Skeletal muscle satellite cell (primary cell): ENCODE measurements at regions not wholly inside any gene's neighbourhood (a gene's known extent, or its start where the extent isn't known, plus 50 kb on each side); places are given as distances from the start of the nearest gene placed in this dataset.

ENCODE experiments used
- H3K27me3 ChIP-seq: 2 replicates; pipeline ENCODE4 v1.7.0; 2013; ENCODE audit warnings: low read length; ENCODE audit not compliant: control insufficient read depth, insufficient read depth
- H3K36me3 ChIP-seq: 2 replicates; pipeline ENCODE4 v1.7.0; 2013; ENCODE audit warnings: mild to moderate bottlenecking, control low read depth, low read length; ENCODE audit not compliant: insufficient read depth
- H3K4me1 ChIP-seq: 2 replicates; pipeline ENCODE4 v1.7.0; 2013; ENCODE audit warnings: low read length; ENCODE audit not compliant: control insufficient read depth, insufficient read depth
- H3K4me2 ChIP-seq: 2 replicates; pipeline ENCODE4 v1.7.0; 2013; ENCODE audit warnings: mild to moderate bottlenecking, low read length
- H3K4me3 ChIP-seq: 2 replicates; pipeline ENCODE4 v1.7.0; 2013; ENCODE audit warnings: low read length
- H3K9ac ChIP-seq: 2 replicates; pipeline ENCODE4 v1.7.0; 2013; ENCODE audit warnings: mild to moderate bottlenecking, low read depth, low read length, moderate library complexity
- H3K9me3 ChIP-seq: replicated peaks from 2 replicates; pipeline ENCODE4 v1.7.0; 2013; ENCODE audit warnings: mild to moderate bottlenecking, control low read depth, low read length

GRCh38 chr3:167918686-167919085, 177.0 kb downstream of the GOLIM4 start:
- no peaks in the 10 kb centered on the region for H3K9me3 ChIP-seq
- no peak overlapping the region for H3K9ac ChIP-seq
- no peaks in the 10 kb centered on the region for H3K27me3 ChIP-seq

GRCh38 chr3:167918008-167918596, 177.6 kb downstream of the GOLIM4 start:
- H3K27me3 ChIP-seq: no peaks in the 10 kb centered on the region
- no peak overlapping the region for H3K9ac ChIP-seq
- H3K4me3 ChIP-seq: no peak overlapping the region
- no peak overlapping the region for H3K4me2 ChIP-seq
- H3K4me1 ChIP-seq: no peaks in the 10 kb centered on the region
- no peaks in the 10 kb centered on the region for H3K9me3 ChIP-seq
- no peaks in the 10 kb centered on the region for H3K36me3 ChIP-seq

More at GRCh38 chr3:167918686-167919085, 177.0 kb downstream of the GOLIM4 start:
- Histone ChIP-seq H3K4me3 (no peak overlapping the region), H3K36me3 (no peaks in the 10 kb centered on the region), H3K4me1 (no peaks in the 10 kb centered on the region), H3K4me2 (no peak overlapping the region)

- Histone ChIP-seq H3K9me3 (no peaks in the 10 kb centered on the region), H3K27me3 (no peaks in the 10 kb centered on the region), H3K4me1 (no peaks in the 10 kb centered on the region), H3K36me3 (no peaks in the 10 kb centered on the region), H3K4me2 (no peak overlapping the region), H3K9ac (no peak overlapping the region), H3K4me3 (no peak overlapping the region)
These were observed 177.8 kb downstream of the SERPINI1 start for GRCh38 chr3:167913219-167913835.

- Histone ChIP-seq H3K4me2 (no peak overlapping the region), H3K36me3 (no peaks in the 10 kb centered on the region), H3K4me3 (no peak overlapping the region), H3K4me1 (no peaks in the 10 kb centered on the region), H3K27me3 (no peaks in the 10 kb centered on the region), H3K9ac (no peak overlapping the region), H3K9me3 (no peaks in the 10 kb centered on the region)
These were observed 174.4 kb downstream of the SERPINI1 start for GRCh38 chr3:167909952-167910351.

GRCh38 chr3:167909504-167909896, 174.0 kb downstream of the SERPINI1 start:
- no peak overlapping the region for H3K4me3 ChIP-seq

GRCh38 chr3:167908746-167909503, 173.4 kb downstream of the SERPINI1 start:
- Histone ChIP-seq H3K4me3 (no peak overlapping the region), H3K9ac (no peak overlapping the region), H3K27me3 (no peaks in the 10 kb centered on the region), H3K9me3 (no peaks in the 10 kb centered on the region), H3K4me1 (no peaks in the 10 kb centered on the region), H3K4me2 (no peak overlapping the region), H3K36me3 (no peaks in the 10 kb centered on the region)

More at GRCh38 chr3:167909504-167909896, 174.0 kb downstream of the SERPINI1 start:
- H3K36me3 ChIP-seq: no peaks in the 10 kb centered on the region
- no peaks in the 10 kb centered on the region for H3K27me3 ChIP-seq
- H3K9me3 ChIP-seq: no peaks in the 10 kb centered on the region
- H3K9ac ChIP-seq: no peak overlapping the region
- H3K4me2 ChIP-seq: no peak overlapping the region
- no peaks in the 10 kb centered on the region for H3K4me1 ChIP-seq

- H3K4me3 ChIP-seq: no peak overlapping the region
- no peak overlapping the region for H3K4me2 ChIP-seq
- H3K4me1 ChIP-seq: no peaks in the 10 kb centered on the region
- no peaks in the 10 kb centered on the region for H3K27me3 ChIP-seq
- H3K36me3 ChIP-seq: no peaks in the 10 kb centered on the region
- no peaks in the 10 kb centered on the region for H3K9me3 ChIP-seq
- H3K9ac ChIP-seq: no peak overlapping the region
These were observed 172.7 kb downstream of the SERPINI1 start for GRCh38 chr3:167908221-167908620.

GRCh38 chr3:167901138-167901537, 165.6 kb downstream of the SERPINI1 start:
- H3K4me1 ChIP-seq: no peaks in the 10 kb centered on the region
- H3K27me3 ChIP-seq: peaks cover 4% of the 10 kb centered on the region
- no peaks in the 10 kb centered on the region for H3K9me3 ChIP-seq
- no peak overlapping the region for H3K4me2 ChIP-seq
- no peak overlapping the region for H3K9ac ChIP-seq
- H3K36me3 ChIP-seq: no peaks in the 10 kb centered on the region
- no peak overlapping the region for H3K4me3 ChIP-seq

- Histone ChIP-seq H3K4me3 (no peak overlapping the region), H3K36me3 (no peaks in the 10 kb centered on the region), H3K9me3 (no peaks in the 10 kb centered on the region), H3K27me3 (peaks cover 4% of the 10 kb centered on the region), H3K4me1 (no peaks in the 10 kb centered on the region), H3K4me2 (no peak overlapping the region), H3K9ac (no peak overlapping the region)
These were observed 163.6 kb downstream of the SERPINI1 start for GRCh38 chr3:167899093-167899492.

GRCh38 chr3:167898091-167898490, 162.6 kb downstream of the SERPINI1 start:
- no peak overlapping the region for H3K4me2 ChIP-seq

GRCh38 chr3:167895684-167896083, 160.2 kb downstream of the SERPINI1 start:
- H3K4me3 ChIP-seq: no peak overlapping the region
- no peak overlapping the region for H3K9ac ChIP-seq
- no peaks in the 10 kb centered on the region for H3K36me3 ChIP-seq
- peaks cover 7% of the 10 kb centered on the region for H3K27me3 ChIP-seq
- H3K4me2 ChIP-seq: no peak overlapping the region
- H3K4me1 ChIP-seq: no peaks in the 10 kb centered on the region
- H3K9me3 ChIP-seq: no peaks in the 10 kb centered on the region

More at GRCh38 chr3:167898091-167898490, 162.6 kb downstream of the SERPINI1 start:
- no peaks in the 10 kb centered on the region for H3K4me1 ChIP-seq
- H3K36me3 ChIP-seq: no peaks in the 10 kb centered on the region
- H3K9ac ChIP-seq: no peak overlapping the region
- H3K9me3 ChIP-seq: no peaks in the 10 kb centered on the region
- H3K4me3 ChIP-seq: no peak overlapping the region
- peaks cover 4% of the 10 kb centered on the region for H3K27me3 ChIP-seq
